ENCODE measurements at regions not wholly inside any gene's neighbourhood (a gene's known extent, or its start where the extent isn't known, plus 50 kb on each side); places are given as distances from the start of the nearest gene placed in this dataset.

DNA sequence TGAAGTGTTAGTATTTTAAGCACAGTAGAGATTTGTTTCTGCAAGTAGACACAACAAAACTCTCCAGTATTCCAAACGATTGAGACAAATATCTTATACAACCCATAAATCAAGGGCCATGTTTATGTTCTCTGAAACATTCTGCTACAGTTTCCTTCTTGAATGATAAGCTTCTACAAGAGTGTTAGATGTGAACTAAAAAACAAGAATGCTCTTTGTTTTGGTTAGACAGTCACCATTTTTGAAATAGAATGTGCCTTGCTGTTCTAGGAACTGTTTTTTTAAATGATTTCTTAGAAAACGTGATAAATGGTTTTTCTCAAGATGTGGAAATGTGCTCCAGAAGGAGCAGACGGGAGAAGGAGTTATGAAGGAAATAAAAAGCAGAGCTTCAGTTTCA lies 1656.3 kb upstream of the FLRT2 start:
- TF ChIP-seq CTCF (IDR thresholded peaks at IDR 0.05) (no peak), POLR2A (IDR thresholded peaks at IDR 0.05) (no peak)
- no peak overlapping the region for H3K27ac ChIP-seq
- no peak overlapping the region for H3K4me3 ChIP-seq
- 23% methylated on average over 3 of the region's 3 CpGs for WGBS (ENCODE audit: insufficient coverage, low coverage, low lambda C conversion rate, missing lambda C conversion rate)
- intact Hi-C loops (cut with DNase I): no loop called here
- no peak for ATAC-seq
- no peaks in the 10 kb centered on the region for H3K4me1 ChIP-seq
- no peak for DNase-seq
- H3K27me3 ChIP-seq: no peaks in the 10 kb centered on the region
- no peaks in the 10 kb centered on the region for H3K9me3 ChIP-seq
- no peaks in the 10 kb centered on the region for H3K36me3 ChIP-seq

DNA sequence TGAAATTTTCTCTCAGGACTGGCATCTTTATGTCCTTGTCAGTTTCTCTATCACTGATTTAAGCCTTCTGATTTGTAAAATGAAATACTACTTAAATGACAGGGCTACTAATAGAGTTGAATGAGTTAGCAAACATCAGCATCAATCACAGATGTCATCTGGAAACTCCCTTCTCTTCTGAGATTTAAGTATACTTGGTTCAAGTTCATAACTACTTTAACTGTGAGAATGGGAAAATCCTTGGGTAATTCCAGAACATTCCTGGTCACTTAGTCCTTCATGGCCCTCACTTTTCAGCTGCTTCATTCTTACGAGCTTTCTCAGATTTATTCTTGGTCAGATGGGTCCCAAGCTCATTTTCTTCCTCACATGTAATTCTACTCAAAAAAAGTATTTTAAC lies 1655.3 kb upstream of the FLRT2 start:
- no peaks in the 10 kb centered on the region for H3K9me3 ChIP-seq
- no peaks in the 10 kb centered on the region for H3K36me3 ChIP-seq
- 40% methylated on average over 1 of the region's 1 CpG for whole genome bisulfite sequencing (ENCODE audit: insufficient coverage, low coverage, low lambda C conversion rate, missing lambda C conversion rate)
- intact Hi-C loops (cut with DNase I): no loop called here
- DNase-seq: no peak
- H3K27me3 ChIP-seq: no peaks in the 10 kb centered on the region
- no peak for ATAC-seq
- TF ChIP-seq CTCF (IDR thresholded peaks at IDR 0.05): no peak
- no peak for TF ChIP-seq POLR2A (IDR thresholded peaks at IDR 0.05)
- no peak overlapping the region for H3K27ac ChIP-seq
- H3K4me1 ChIP-seq: no peaks in the 10 kb centered on the region
- no peak overlapping the region for H3K4me3 ChIP-seq

DNA sequence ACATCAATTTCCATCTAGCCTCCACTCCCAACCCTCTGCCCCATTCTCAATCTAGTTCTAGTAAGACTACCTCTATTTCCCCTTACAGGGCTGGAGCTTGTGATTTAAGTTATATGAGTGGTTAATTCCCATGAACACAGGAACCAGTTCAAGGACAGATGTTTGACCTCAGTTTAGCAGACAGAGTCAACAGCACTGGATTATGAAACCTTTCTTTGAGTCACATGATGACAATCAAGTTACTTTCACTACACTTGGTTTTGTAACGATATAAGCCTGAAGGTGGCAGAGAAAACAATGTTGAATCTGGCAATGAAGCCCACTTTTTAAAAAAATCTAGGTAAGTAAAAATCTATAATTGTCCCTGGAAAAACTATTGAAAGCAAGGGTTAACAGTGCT lies 1646.2 kb upstream of the FLRT2 start:
- TF ChIP-seq POLR2A (IDR thresholded peaks at IDR 0.05): no peak
- no peak for TF ChIP-seq CTCF (IDR thresholded peaks at IDR 0.05)
- WGBS (ENCODE audit: insufficient coverage, low coverage, low lambda C conversion rate, missing lambda C conversion rate): 32% methylated on average over 1 of the region's 1 CpG
- intact Hi-C loops (cut with DNase I): no loop called here

GRCh38 chr14:83885837-83886293 lies 1644.1 kb upstream of the FLRT2 start:
- Histone ChIP-seq H3K4me1 (no peaks in the 10 kb centered on the region), H3K36me3 (no peaks in the 10 kb centered on the region), H3K9me3 (no peaks in the 10 kb centered on the region), H3K27me3 (no peaks in the 10 kb centered on the region), H3K4me3 (no peak overlapping the region), H3K27ac (no peak overlapping the region)
- DNase-seq: no peak
- intact Hi-C loops (cut with DNase I): no loop called here
- 52% methylated on average over 4 of the region's 4 CpGs for WGBS (ENCODE audit: insufficient coverage, low coverage, low lambda C conversion rate, missing lambda C conversion rate)
- TF ChIP-seq POLR2A (IDR thresholded peaks at IDR 0.05): no peak
- no peak for TF ChIP-seq CTCF (IDR thresholded peaks at IDR 0.05)
- ATAC-seq: no peak

More for the DNA sequence above, 1646.2 kb upstream of the FLRT2 start:
- Histone ChIP-seq H3K9me3 (no peaks in the 10 kb centered on the region), H3K36me3 (no peaks in the 10 kb centered on the region), H3K4me1 (no peaks in the 10 kb centered on the region), H3K27me3 (no peaks in the 10 kb centered on the region), H3K4me3 (no peak overlapping the region), H3K27ac (no peak overlapping the region)
- no peak for DNase-seq
- ATAC-seq: peak in 3 of 4 donors; percentile 33 to 74 (median 34)

DNA sequence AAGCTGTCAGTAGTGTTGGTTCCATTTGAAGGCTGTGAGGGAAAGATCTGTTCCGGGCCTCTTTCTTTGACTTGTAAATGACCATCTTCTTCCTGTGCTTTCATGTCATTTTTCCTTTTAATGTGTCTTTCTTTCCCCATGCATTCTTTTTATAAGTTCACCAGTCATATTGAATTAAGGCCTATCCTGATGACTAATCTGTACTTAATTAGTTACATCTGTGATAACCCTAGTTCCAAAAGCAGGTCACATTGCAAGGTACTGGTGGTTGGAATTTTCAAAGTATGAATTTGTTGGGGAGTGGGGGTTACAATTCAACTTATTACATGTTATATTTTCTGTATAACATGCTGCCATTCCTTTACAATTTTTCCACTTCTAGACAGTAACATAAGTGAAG lies 1642.1 kb upstream of the FLRT2 start:
- Histone ChIP-seq H3K27me3 (no peaks in the 10 kb centered on the region), H3K27ac (no peak overlapping the region), H3K4me1 (no peaks in the 10 kb centered on the region), H3K9me3 (no peaks in the 10 kb centered on the region), H3K36me3 (no peaks in the 10 kb centered on the region), H3K4me3 (no peak overlapping the region)
- TF ChIP-seq CTCF (IDR thresholded peaks at IDR 0.05) (no peak), POLR2A (IDR thresholded peaks at IDR 0.05) (no peak)
- ATAC-seq (no peak), DNase-seq (no peak)
- intact Hi-C loops (cut with DNase I): no loop called here
- 44% methylated on average over 1 of the region's 1 CpG for WGBS (ENCODE audit: insufficient coverage, low coverage, low lambda C conversion rate, missing lambda C conversion rate)
